SK-N-SH treated with all-trans-retinoic acid at 6 μM for 48 hours (cell line): ENCODE measurements at regions not wholly inside any gene's neighbourhood (a gene's known extent, or its start where the extent isn't known, plus 50 kb on each side); places are given as distances from the start of the nearest gene placed in this dataset.

Experiments used
- ARNTL ChIP-seq: fragments of 450-650 bp; formaldehyde crosslinking; IDR thresholded peaks from 2 replicates; pipeline ENCODE4 v1.5.0; 2020; ENCODE audit warnings: low read depth, mild to moderate bottlenecking, moderate library complexity, borderline replicate concordance
- BACH2 ChIP-seq: fragments of 250-450 bp; sonication (Bioruptor Pico); IDR thresholded peaks from 2 replicates; pipeline ENCODE4 v1.9.0; 2021; ENCODE audit warnings: mild to moderate bottlenecking, borderline replicate concordance
- ESRRG ChIP-seq: fragments of 250-450 bp; sonication (Bioruptor Pico); IDR thresholded peaks from 2 replicates; pipeline ENCODE4 v1.6.1; 2021; ENCODE audit warnings: mild to moderate bottlenecking
- ISL1 ChIP-seq: fragments of 250-450 bp; sonication (Bioruptor Pico); IDR thresholded peaks from 2 replicates; pipeline ENCODE4 v2.1.2; 2022; ENCODE audit warnings: mild to moderate bottlenecking, moderate library complexity
- PATZ1 ChIP-seq: fragments of 250-450 bp; sonication (Bioruptor Pico); IDR thresholded peaks from 2 replicates; pipeline ENCODE4 v1.8.0; 2020; ENCODE audit warnings: mild to moderate bottlenecking, moderate library complexity, borderline replicate concordance
- RARB ChIP-seq: fragments of 250-450 bp; sonication (Bioruptor Pico); IDR thresholded peaks from 2 replicates; pipeline ENCODE4 v1.8.0; 2021; ENCODE audit warnings: mild to moderate bottlenecking, moderate library complexity
- SNAI2 ChIP-seq: fragments of 250-450 bp; sonication (Bioruptor Pico); IDR thresholded peaks from 2 replicates; pipeline ENCODE4 v1.5.0; 2020; ENCODE audit warnings: mild to moderate bottlenecking, moderate library complexity
- TCF4 ChIP-seq: fragments of 250-450 bp; sonication (Bioruptor Pico); IDR thresholded peaks from 2 replicates; pipeline ENCODE4 v1.8.0; 2021; ENCODE audit warnings: mild to moderate bottlenecking, moderate library complexity, borderline replicate concordance
- TOX ChIP-seq: fragments of 250-450 bp; sonication (Bioruptor Pico); IDR thresholded peaks from 2 replicates; pipeline ENCODE4 v1.8.0; 2021; ENCODE audit warnings: mild to moderate bottlenecking, moderate library complexity, borderline replicate concordance
- ZFP30 ChIP-seq: fragments of 450-650 bp; formaldehyde crosslinking; IDR thresholded peaks from 2 replicates; pipeline ENCODE4 v1.5.0; 2022; ENCODE audit warnings: mild to moderate bottlenecking, moderate library complexity
- ZNF565 ChIP-seq: fragments of 450-650 bp; formaldehyde crosslinking; conservative IDR thresholded peaks from 2 replicates; pipeline ENCODE4 v1.5.0; 2020; ENCODE audit warnings: low read depth, mild to moderate bottlenecking, moderate library complexity
- TF ChIP-seq, protein P1 (sequence below): fragments of 250-450 bp; sonication (Bioruptor Pico); IDR thresholded peaks from 2 replicates; pipeline ENCODE4 v1.5.1; 2021; ENCODE audit warnings: mild to moderate bottlenecking, moderate library complexity
- TF ChIP-seq, protein P2 (sequence below): fragments of 250-450 bp; sonication (Bioruptor Pico); IDR thresholded peaks from 2 replicates; pipeline ENCODE4 v1.5.1; 2020; ENCODE audit warnings: low read depth, mild to moderate bottlenecking, moderate library complexity

DNA sequence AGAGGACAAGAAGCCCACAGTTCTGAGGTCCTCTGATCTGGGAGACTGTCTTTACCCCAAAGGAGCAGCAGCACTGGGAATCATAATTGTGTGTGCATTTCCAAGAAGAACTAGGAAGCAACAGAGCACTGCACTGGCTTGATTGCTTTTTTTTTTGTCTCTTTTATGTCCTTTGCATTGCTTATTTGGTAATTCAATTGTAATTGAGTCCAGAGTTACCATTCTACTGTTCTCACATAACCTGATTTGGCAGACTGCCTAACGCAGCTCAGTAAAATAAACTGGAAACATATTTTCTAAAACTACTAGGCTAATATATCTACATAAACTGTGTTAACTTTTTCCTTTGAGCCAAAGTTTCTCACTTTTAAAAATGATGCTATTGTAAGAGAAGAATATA is 190.3 kb upstream of the SLC8A1 start:
- TF ChIP-seq SNAI2 (no peak), TOX (CRISPR knock-in tag) (no peak), ISL1 (no peak), TCF4 (CRISPR knock-in tag) (no peak), ZNF565 (CRISPR knock-in tag) (no peak), ARNTL (CRISPR knock-in tag) (no peak), BACH2 (CRISPR knock-in tag) (no peak), ESRRG (CRISPR knock-in tag) (no peak), ZFP30 (CRISPR knock-in tag) (no peak), PATZ1 (CRISPR knock-in tag) (no peak), RARB (CRISPR knock-in tag) (no peak)
- TF ChIP-seq, protein P1, sequence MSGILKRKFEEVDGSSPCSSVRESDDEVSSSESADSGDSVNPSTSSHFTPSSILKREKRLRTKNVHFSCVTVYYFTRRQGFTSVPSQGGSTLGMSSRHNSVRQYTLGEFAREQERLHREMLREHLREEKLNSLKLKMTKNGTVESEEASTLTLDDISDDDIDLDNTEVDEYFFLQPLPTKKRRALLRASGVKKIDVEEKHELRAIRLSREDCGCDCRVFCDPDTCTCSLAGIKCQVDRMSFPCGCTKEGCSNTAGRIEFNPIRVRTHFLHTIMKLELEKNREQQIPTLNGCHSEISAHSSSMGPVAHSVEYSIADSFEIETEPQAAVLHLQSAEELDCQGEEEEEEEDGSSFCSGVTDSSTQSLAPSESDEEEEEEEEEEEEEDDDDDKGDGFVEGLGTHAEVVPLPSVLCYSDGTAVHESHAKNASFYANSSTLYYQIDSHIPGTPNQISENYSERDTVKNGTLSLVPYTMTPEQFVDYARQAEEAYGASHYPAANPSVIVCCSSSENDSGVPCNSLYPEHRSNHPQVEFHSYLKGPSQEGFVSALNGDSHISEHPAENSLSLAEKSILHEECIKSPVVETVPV (CRISPR knock-in tag): no peak
- TF ChIP-seq, protein P2, sequence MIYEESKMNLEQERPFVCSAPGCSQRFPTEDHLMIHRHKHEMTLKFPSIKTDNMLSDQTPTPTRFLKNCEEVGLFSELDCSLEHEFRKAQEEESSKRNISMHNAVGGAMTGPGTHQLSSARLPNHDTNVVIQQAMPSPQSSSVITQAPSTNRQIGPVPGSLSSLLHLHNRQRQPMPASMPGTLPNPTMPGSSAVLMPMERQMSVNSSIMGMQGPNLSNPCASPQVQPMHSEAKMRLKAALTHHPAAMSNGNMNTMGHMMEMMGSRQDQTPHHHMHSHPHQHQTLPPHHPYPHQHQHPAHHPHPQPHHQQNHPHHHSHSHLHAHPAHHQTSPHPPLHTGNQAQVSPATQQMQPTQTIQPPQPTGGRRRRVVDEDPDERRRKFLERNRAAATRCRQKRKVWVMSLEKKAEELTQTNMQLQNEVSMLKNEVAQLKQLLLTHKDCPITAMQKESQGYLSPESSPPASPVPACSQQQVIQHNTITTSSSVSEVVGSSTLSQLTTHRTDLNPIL (CRISPR knock-in tag): no peak
